ENCODE measurements at regions not wholly inside any gene's neighbourhood (a gene's known extent, or its start where the extent isn't known, plus 50 kb on each side); places are given as distances from the start of the nearest gene placed in this dataset.
A peak's percentile ranks its signal among the peaks of the same experiment; 100 is the strongest.

- DNase-seq, result no peak
- Histone ChIP-seq H3K9me3 (no peaks in the 10 kb centered on the region), H3K4me1 (no peaks in the 10 kb centered on the region), H3K36me3 (no peaks in the 10 kb centered on the region), H3K27ac (no peak overlapping the region), H3K4me3 (no peak overlapping the region), H3K27me3 (no peaks in the 10 kb centered on the region)
- no peak for TF ChIP-seq EP300 (IDR thresholded peaks at IDR 0.05)
- TF ChIP-seq POLR2AphosphoS5 (IDR thresholded peaks at IDR 0.05), result no peak
- no peak for TF ChIP-seq CTCF (IDR thresholded peaks at IDR 0.05)
- TF ChIP-seq POLR2A (IDR thresholded peaks at IDR 0.05), result no peak
- intact Hi-C loops (cut with DNase I; ENCODE audit: low total_unique reads), result no loop called here
- WGBS, 5 donors, result 39 to 58% (median 48%) methylated on average over 2 of the region's 2 CpGs
Observed at GRCh38 chr12:125610971-125611370, 545.7 kb downstream of the AACS start.

- H3K27ac ChIP-seq, result no peak overlapping the region
- no peak overlapping the region for H3K4me3 ChIP-seq
- intact Hi-C loops (cut with DNase I; ENCODE audit: low total_unique reads), result no loop called here
- WGBS, 5 donors, result 64 to 82% (median 71%) methylated on average over 1 of the region's 1 CpG
- DNase-seq, result no peak
- no peaks in the 10 kb centered on the region for H3K9me3 ChIP-seq
- H3K4me1 ChIP-seq, result no peaks in the 10 kb centered on the region
- H3K36me3 ChIP-seq, result no peaks in the 10 kb centered on the region
- TF ChIP-seq POLR2AphosphoS5 (IDR thresholded peaks at IDR 0.05), result no peak
- no peak for TF ChIP-seq CTCF (IDR thresholded peaks at IDR 0.05)
- no peak for TF ChIP-seq EP300 (IDR thresholded peaks at IDR 0.05)
- no peak for TF ChIP-seq POLR2A (IDR thresholded peaks at IDR 0.05)
- no peaks in the 10 kb centered on the region for H3K27me3 ChIP-seq
Observed at GRCh38 chr12:125614058-125614457, 548.8 kb downstream of the AACS start.

- DNase-seq, result no peak
- Histone ChIP-seq H3K27ac (no peak overlapping the region), H3K4me1 (no peaks in the 10 kb centered on the region), H3K36me3 (no peaks in the 10 kb centered on the region), H3K4me3 (no peak overlapping the region), H3K27me3 (no peaks in the 10 kb centered on the region), H3K9me3 (no peaks in the 10 kb centered on the region)
- intact Hi-C loops (cut with DNase I; ENCODE audit: low total_unique reads), result no loop called here
- TF ChIP-seq EP300 (IDR thresholded peaks at IDR 0.05), result no peak
- no peak for TF ChIP-seq CTCF (IDR thresholded peaks at IDR 0.05)
- TF ChIP-seq POLR2AphosphoS5 (IDR thresholded peaks at IDR 0.05), result no peak
- TF ChIP-seq POLR2A (IDR thresholded peaks at IDR 0.05), result no peak
- WGBS, 5 donors, result 44 to 92% (median 62%) methylated on average over 2 of the region's 2 CpGs
Observed at GRCh38 chr12:125619723-125620122, 554.5 kb downstream of the AACS start.

GRCh38 chr12:125633686-125634085 is 568.5 kb downstream of the AACS start:
- TF ChIP-seq EP300 (IDR thresholded peaks at IDR 0.05) (no peak), CTCF (IDR thresholded peaks at IDR 0.05) (no peak)
- Histone ChIP-seq H3K4me3 (no peak overlapping the region), H3K4me1 (no peaks in the 10 kb centered on the region), H3K27ac (peak overlapping the region in 1 of 5 donors; percentile 49), H3K9me3 (peaks cover 0 to 3% (median 0%) of the 10 kb centered on the region in 4 donors), H3K27me3 (no peaks in the 10 kb centered on the region), H3K36me3 (no peaks in the 10 kb centered on the region)
- intact Hi-C loops (cut with DNase I; ENCODE audit: low total_unique reads), result no loop called here
- peak in 1 of 2 donors; percentile 79 for DNase-seq

Measured in stomach (tissue), 8 donors.